WI38 (cell line): ENCODE measurements at regions not wholly inside any gene's neighbourhood (a gene's known extent, or its start where the extent isn't known, plus 50 kb on each side); places are given as distances from the start of the nearest gene placed in this dataset.

Source experiments
- H3K4me3 ChIP-seq: 2 replicates; pipeline ENCODE4 v1.5.1; 2011; ENCODE audit warnings: low read depth, mild to moderate bottlenecking, control low read depth, low read length
- CTCF ChIP-seq: IDR thresholded peaks from 2 replicates; pipeline ENCODE4 v1.5.1; 2012; ENCODE audit warnings: low read depth, mild to moderate bottlenecking, control low read depth, low read length

GRCh38 chr18:39772155-39772919, 2182.7 kb upstream of the PIK3C3 start:
- no peak overlapping the region for H3K4me3 ChIP-seq
- no peak for TF ChIP-seq CTCF

GRCh38 chr18:39770399-39770798, 2184.6 kb upstream of the PIK3C3 start:
- TF ChIP-seq CTCF = no peak
- H3K4me3 ChIP-seq = no peak overlapping the region

GRCh38 chr18:39764873-39765272, 2190.2 kb upstream of the PIK3C3 start:
- no peak for TF ChIP-seq CTCF
- no peak overlapping the region for H3K4me3 ChIP-seq

GRCh38 chr18:39761273-39761672, 2193.8 kb upstream of the PIK3C3 start:
- no peak overlapping the region for H3K4me3 ChIP-seq
- TF ChIP-seq CTCF = no peak

GRCh38 chr18:39759926-39760325, 2194.3 kb upstream of the CELF4 start:
- TF ChIP-seq CTCF = no peak
- H3K4me3 ChIP-seq = no peak overlapping the region

- TF ChIP-seq CTCF = no peak
- H3K4me3 ChIP-seq = no peak overlapping the region
Measured at GRCh38 chr18:39753178-39753577, 2187.6 kb upstream of the CELF4 start.

GRCh38 chr18:39752351-39752750, 2186.8 kb upstream of the CELF4 start:
- H3K4me3 ChIP-seq = no peak overlapping the region
- no peak for TF ChIP-seq CTCF
